LNCAP (cell line): ENCODE measurements at regions not wholly inside any gene's neighbourhood (a gene's known extent, or its start where the extent isn't known, plus 50 kb on each side); places are given as distances from the start of the nearest gene placed in this dataset.
A peak's percentile ranks its signal among the peaks of the same experiment; 100 is the strongest.

ENCODE experiments used
- CTCF ChIP-seq: fragments of 450-650 bp; IDR thresholded peaks from 2 replicates; pipeline ENCODE4 v1.5.1; 2017; ENCODE audit warnings: mild to moderate bottlenecking

GRCh38 chr4:57614257-57614932 is 504.2 kb upstream of the IGFBP7 start:
- no peak for TF ChIP-seq CTCF

- peak; percentile 21; the same call in 1 of the 2 replicates for TF ChIP-seq CTCF
Measured at GRCh38 chr4:57612279-57612678, 502.1 kb upstream of the IGFBP7 start.

GRCh38 chr4:57607566-57608180 is 497.5 kb upstream of the IGFBP7 start:
- no peak for TF ChIP-seq CTCF

- TF ChIP-seq CTCF = no peak
Measured at GRCh38 chr4:57605376-57605775, 495.2 kb upstream of the IGFBP7 start.

- TF ChIP-seq CTCF = no peak
Measured at GRCh38 chr4:57602141-57602540, 492.0 kb upstream of the IGFBP7 start.

- TF ChIP-seq CTCF = no peak
Measured at GRCh38 chr4:57591073-57591472, 480.9 kb upstream of the IGFBP7 start.

- TF ChIP-seq CTCF = no peak
Measured at GRCh38 chr4:57588557-57588956, 478.4 kb upstream of the IGFBP7 start.
